ENCODE measurements at regions not wholly inside any gene's neighbourhood (a gene's known extent, or its start where the extent isn't known, plus 50 kb on each side); places are given as distances from the start of the nearest gene placed in this dataset.

- TF ChIP-seq, protein P1, sequence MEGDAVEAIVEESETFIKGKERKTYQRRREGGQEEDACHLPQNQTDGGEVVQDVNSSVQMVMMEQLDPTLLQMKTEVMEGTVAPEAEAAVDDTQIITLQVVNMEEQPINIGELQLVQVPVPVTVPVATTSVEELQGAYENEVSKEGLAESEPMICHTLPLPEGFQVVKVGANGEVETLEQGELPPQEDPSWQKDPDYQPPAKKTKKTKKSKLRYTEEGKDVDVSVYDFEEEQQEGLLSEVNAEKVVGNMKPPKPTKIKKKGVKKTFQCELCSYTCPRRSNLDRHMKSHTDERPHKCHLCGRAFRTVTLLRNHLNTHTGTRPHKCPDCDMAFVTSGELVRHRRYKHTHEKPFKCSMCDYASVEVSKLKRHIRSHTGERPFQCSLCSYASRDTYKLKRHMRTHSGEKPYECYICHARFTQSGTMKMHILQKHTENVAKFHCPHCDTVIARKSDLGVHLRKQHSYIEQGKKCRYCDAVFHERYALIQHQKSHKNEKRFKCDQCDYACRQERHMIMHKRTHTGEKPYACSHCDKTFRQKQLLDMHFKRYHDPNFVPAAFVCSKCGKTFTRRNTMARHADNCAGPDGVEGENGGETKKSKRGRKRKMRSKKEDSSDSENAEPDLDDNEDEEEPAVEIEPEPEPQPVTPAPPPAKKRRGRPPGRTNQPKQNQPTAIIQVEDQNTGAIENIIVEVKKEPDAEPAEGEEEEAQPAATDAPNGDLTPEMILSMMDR (IDR thresholded peaks at IDR 0.05; ENCODE audit: insufficient read depth, low read length, poor library complexity, severe bottlenecking), result no peak
- no peak for TF ChIP-seq EZH2phosphoT487 (conservative IDR thresholded peaks at IDR 0.05; ENCODE audit: low read length)
Measured at GRCh38 chr11:92423115-92424034, 198.8 kb downstream of the FAT3 start.

All from SU-DHL-6 (cell line).